HEK293T (cell line): ENCODE measurements at regions not wholly inside any gene's neighbourhood (a gene's known extent, or its start where the extent isn't known, plus 50 kb on each side); places are given as distances from the start of the nearest gene placed in this dataset.

Experiments used
- FOXK2 ChIP-seq: fragments of 450-650 bp; IDR thresholded peaks from 2 replicates; pipeline ENCODE4 v1.6.1; 2016; ENCODE audit warnings: mild to moderate bottlenecking
- SP1 ChIP-seq: fragments of 450-650 bp; IDR thresholded peaks from 2 replicates; pipeline ENCODE4 v1.6.1; 2017

DNA sequence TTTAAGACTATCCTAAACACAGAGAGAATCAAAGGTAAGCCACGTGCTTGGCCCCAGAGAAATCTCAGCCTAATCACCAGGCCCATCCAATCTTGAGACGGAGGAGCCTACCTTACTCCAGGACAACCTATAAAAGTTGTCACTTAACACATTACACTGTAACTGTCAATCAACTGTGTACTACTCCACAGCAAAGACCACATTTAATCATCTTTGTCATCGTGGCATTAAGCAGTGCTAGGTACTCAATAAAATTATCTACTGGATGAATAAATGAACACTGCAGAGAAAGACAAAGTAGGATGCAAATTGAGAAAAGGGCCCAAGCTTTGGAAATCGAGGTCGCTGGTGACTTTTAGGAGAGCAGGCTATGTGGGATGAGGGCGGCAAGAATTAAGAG lies 466.7 kb downstream of the SHQ1 start:
- TF ChIP-seq SP1 = no peak
- TF ChIP-seq FOXK2 = no peak
